Hypothalamus (tissue), 51 donors: ENCODE measurements at regions not wholly inside any gene's neighbourhood (a gene's known extent, or its start where the extent isn't known, plus 50 kb on each side); places are given as distances from the start of the nearest gene placed in this dataset.

ENCODE experiments used
- DNase-seq, 51 donors: peaks; one replicate each; lab custom pipeline; 2025; lab: John Stamatoyannopoulos, UW

DNA sequence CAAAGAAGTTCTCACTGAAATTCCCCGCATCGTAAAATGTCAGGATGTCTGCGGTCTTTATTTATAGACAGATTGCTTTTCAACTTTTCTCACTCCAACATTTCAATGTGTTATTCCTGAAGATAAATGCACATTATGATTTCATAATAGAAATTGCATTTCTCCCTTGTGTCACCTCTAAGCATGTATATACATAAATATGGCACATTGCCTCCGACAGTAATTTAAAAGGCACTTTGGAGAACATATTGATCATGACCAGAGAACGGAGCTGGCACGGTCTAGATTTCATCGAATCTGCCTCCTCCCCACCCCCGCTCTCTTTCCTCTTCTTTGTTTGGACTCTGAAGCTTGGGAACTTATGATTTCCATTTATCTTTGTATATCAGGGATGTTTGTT, 54.9 kb upstream of the IGSF21 start:
- no peak for DNase-seq

GRCh38 chr1:18055156-18055555, 52.4 kb upstream of the IGSF21 start:
- no peak for DNase-seq

DNA sequence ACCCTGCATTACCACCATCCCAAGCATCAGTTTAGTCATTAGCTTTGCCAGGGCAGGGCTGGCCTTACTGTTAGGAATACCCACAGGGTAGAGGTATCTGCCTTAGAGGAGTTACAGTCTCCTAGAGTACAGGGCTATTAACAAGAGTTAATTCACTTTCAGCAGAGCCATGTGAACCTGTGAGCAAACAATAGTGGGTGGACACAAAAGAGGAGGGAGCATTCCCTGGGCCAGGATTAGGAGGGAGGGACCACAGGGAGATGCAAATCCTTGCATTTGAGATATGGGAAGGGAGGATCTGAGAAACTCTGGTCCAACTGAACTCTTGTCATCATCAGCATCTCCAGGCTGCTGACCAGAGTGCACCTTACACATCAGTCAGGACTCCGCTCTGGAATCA, 51.1 kb upstream of the IGSF21 start:
- no peak for DNase-seq

DNA sequence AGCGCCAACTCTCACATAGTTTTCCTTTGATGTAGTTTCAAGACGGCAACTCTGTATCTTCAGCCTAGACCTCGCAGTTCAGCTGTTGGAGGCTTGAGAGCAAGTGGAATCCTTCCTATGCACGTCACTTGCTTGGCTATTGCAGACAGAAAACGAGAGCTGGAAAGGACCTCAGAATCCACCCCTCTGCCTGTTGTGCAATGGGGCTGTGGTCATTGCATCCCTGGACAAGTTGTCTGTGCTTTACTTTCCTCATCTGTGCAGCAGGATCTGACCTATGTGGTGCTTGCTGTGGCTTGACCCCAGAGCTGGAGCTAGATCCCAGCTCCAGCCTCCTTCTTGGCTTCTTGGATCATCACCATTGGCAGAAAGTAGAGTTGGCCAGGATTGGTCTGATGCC, 50.0 kb upstream of the IGSF21 start:
- DNase-seq = no peak
